ENCODE measurements at regions not wholly inside any gene's neighbourhood (a gene's known extent, or its start where the extent isn't known, plus 50 kb on each side); places are given as distances from the start of the nearest gene placed in this dataset.

GRCh38 chr2:34037886-34038285 is 438.8 kb upstream of the FAM98A start:
- no peak for TF ChIP-seq CTCF (IDR thresholded peaks at IDR 0.05)
- TF ChIP-seq POLR2A (IDR thresholded peaks at IDR 0.05): no peak
